ENCODE measurements at regions not wholly inside any gene's neighbourhood (a gene's known extent, or its start where the extent isn't known, plus 50 kb on each side); places are given as distances from the start of the nearest gene placed in this dataset.

DNA sequence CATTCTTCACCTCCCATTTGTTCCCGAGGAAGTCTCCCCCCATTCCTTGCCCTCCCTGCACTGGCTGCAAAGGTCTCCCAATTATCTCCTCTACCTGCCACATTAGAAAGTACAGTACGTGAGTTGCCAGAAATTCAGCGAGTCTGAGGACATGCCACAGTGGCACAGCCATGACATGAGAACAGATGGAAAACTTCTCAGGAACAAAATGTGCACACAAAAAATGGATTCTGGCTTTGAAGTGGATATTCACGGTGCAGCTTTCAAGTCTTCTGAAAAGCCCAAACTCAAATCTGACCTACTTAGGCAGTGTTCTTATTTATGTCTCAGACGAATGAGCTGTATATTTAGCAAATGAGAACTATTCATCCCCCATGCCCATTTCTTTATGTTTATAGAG lies 269.1 kb upstream of the ARID1B start:
- intact Hi-C loops (cut with DNase I, micrococcal nuclease) = no loop called here
- ATAC-seq (no peak), DNase-seq (no peak)

DNA sequence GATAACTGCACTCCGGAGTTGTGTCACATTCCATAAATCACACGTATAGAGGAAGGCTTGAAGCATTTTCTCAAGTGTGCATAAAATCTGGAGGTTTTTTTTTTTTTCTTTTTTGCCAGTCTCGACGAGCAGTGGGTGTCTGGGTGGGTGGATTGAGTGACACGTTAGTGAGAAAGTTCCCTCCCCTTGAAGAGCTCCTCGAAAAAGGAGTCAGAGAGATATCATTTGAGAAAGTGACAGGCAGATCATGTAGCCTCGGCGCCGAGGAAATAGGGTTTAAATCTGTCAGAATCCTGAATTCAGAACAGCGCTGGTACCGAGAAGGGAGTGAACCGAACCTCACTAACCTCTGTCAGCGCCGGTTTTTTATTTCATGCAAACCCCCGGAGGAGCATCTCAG lies 269.5 kb upstream of the ARID1B start:
- DNase-seq (no peak), ATAC-seq (no peak)
- intact Hi-C loops (cut with DNase I, micrococcal nuclease) = no loop called here

DNA sequence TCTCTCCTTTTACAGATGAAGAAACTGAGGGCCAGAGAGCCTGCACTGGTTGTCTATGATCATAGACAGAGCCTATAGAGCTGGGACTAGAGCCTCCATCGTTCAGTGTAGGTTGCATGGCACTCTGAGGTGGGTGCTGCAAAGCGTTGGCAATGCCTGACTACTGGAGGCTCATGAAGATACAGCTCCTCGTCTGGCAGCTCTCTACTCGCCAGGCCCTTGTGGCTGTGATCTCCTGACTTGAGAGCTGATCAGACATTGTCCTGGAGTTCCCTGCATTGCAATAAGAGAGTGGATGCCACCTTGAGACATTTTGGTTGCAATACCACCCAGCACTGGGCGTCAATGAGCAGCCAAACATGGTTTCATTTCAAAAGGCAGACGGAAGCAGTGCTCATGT lies 270.1 kb upstream of the ARID1B start:
- DNase-seq = no peak
- intact Hi-C loops (cut with DNase I, micrococcal nuclease) = no loop called here
- no peak for ATAC-seq

DNA sequence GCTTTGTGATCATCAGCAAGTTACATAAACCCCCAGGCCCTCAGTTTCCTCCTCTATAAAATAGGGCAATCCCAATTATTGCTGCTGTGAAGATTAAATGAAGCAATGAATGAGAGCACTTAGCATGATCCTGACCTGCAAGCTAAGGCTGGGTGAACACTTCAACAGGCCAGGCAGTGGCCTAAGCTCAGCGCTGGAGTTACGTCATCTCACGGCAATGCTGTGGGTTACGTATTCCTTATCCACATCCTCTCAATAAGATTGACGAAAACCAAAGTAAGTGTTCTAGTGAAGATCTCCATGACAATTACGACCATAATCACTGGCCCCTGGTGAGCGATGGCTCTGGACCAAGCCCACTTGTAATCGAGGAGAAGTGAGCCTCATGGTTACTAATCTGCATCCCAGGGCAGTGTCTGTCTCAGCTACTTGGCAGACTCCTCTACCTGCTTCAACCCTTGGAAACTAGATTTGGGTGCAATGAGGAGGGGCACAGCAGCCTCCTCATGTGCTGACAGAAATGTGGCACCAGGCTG lies 274.1 kb upstream of the ARID1B start:
- intact Hi-C loops (cut with DNase I, micrococcal nuclease) = no loop called here
- ATAC-seq (no peak), DNase-seq (no peak)

GRCh38 chr6:156497618-156498017 lies 279.6 kb upstream of the ARID1B start:
- DNase-seq = no peak
- intact Hi-C loops (cut with DNase I, micrococcal nuclease) = no loop called here
- ATAC-seq = no peak

DNA sequence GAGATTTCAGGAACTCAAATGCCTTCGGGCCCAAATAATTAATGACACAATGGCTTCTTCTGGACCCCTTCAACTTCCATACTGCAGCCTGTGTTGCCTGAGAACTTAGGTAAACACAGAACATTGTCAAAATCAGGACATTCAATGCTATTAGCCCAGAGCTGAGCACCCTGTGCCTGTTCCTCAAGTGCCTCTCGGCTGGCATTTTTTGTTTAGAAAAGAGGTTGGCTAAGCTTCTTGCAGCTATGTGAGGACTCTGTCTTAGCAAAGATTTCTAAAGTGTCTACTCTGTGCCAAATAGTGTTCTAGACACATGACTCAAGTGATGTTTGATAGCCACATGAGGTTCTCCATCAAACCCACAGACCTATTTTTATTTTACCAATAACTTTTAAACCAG lies 289.3 kb upstream of the ARID1B start:
- ATAC-seq = no peak
- DNase-seq = no peak
- intact Hi-C loops (cut with DNase I, micrococcal nuclease) = no loop called here

- intact Hi-C loops (cut with DNase I, micrococcal nuclease) = no loop called here
- DNase-seq (no peak), ATAC-seq (no peak)
Observed at GRCh38 chr6:156485150-156485549, 292.0 kb upstream of the ARID1B start.

DNA sequence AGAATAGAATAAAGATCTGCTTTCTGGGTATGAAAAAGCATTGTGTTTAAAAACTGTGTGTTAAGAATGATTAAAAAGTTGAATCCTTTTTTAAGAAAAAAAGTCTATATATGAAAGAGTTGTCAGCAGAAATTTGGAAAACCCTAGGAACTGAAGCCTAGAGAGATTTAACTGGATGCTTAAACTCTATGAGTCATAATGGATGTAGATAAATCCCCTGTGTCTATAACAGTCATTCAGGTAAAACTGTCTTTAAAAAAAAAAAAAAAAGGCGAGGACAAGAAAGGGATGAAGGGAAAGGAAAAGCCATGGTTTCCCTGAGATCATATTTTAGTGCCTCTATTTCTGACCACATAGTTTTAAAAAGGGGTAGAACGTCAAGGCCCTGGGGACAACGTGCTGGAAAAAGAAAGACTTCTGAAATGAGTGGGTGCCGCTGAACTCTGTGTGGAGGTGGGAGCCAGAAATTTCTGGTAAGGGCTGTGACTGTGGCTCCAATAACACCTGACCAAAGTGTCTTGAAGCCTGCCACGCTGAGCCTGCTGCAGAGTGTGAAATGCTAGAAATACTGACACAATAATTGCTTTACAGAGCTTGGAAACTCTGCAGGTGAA lies 302.6 kb upstream of the ARID1B start:
- no peak for DNase-seq
- ATAC-seq = no peak
- intact Hi-C loops (cut with DNase I, micrococcal nuclease) = no loop called here

DNA sequence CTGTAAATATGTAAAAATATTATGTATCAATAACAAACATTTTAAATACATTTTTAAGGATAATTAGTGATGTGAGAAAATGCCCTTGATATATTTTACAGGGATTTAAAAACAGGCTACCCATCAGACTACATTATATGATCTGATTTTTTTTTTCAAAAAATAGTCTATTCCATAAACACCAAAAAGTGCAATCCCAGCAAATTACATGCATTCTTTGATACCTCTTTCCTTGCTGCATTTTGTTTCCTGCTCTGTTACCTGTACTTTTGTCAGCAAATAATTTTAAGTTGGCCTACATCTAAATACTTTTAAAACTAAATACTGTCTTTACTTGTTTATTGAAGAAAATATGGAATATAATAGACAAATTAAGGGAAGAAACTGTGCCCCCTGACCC lies 306.2 kb upstream of the ARID1B start:
- intact Hi-C loops (cut with DNase I, micrococcal nuclease) = no loop called here
- DNase-seq (no peak), ATAC-seq (no peak)

DNA sequence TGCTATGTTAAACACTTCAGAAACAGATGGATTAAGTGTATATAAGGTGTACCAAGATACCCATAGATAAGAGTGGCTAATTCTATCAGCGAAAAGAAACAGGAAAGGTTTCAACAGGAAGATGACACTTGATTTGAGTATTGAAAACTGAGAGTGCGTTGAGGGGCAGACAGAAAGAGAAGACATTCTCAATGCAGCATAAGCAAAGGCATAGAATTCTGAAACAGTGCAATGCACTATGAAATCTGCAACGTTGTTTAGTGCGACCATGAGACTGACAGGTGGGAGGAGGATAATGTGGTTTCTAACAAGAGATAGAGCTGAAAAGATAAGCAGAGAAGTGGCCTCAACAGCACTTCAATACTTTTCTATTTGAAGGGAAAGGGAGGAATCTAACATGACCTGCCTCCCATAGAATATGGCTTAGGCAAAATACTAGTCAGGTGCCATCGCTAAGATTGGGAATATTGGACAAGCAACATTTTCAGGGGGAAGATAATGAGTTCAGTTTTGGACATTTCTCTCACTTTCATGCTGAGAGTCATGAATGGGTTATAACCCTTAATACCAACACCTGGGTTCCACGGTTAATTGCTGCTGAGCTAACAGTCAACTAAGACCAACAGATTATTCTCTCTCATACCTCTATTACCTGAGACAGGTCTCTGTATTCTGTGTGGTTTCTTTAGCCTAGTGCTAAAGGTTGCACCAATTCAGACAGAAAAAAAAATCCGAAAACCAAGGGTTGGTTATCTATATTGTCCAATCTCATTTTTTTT lies 312.9 kb upstream of the ARID1B start:
- ATAC-seq (no peak), DNase-seq (no peak)
- intact Hi-C loops (cut with DNase I, micrococcal nuclease) = no loop called here

GRCh38 chr6:156461647-156462046 lies 315.5 kb upstream of the ARID1B start:
- intact Hi-C loops (cut with DNase I, micrococcal nuclease) = no loop called here
- no peak for ATAC-seq
- no peak for DNase-seq

DNA sequence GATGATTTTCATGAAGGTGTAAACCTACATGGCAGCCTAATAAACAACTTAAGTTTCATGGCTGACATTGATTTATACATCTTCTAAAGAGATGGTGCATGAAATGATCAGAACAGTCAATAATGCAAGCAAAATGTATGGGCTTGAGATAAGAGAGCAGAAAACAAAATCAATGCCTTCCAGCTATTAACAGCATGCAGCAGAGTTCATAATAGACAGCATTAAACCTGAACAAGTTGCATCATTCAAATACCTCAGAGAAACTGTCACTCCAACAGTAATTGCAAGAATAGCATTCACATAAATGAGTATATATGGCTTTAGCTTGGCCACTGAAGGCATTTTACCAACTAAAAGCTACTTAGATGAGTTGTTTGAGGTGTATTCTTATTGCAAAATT lies 319.6 kb upstream of the ARID1B start:
- no peak for ATAC-seq
- DNase-seq = no peak
- intact Hi-C loops (cut with DNase I, micrococcal nuclease) = no loop called here

- DNase-seq (no peak), ATAC-seq (no peak)
- intact Hi-C loops (cut with DNase I, micrococcal nuclease) = no loop called here
Observed at GRCh38 chr6:156455847-156456246, 321.3 kb upstream of the ARID1B start.

- ATAC-seq (no peak), DNase-seq (no peak)
- intact Hi-C loops (cut with DNase I, micrococcal nuclease) = no loop called here
Observed at GRCh38 chr6:156454867-156455266, 322.3 kb upstream of the ARID1B start.

GRCh38 chr6:156451726-156452125 lies 325.5 kb upstream of the ARID1B start:
- ATAC-seq = no peak
- DNase-seq = no peak
- intact Hi-C loops (cut with DNase I, micrococcal nuclease) = no loop called here

GRCh38 chr6:156451088-156451487 lies 326.1 kb upstream of the ARID1B start:
- no peak for DNase-seq
- intact Hi-C loops (cut with DNase I, micrococcal nuclease) = no loop called here
- ATAC-seq = no peak

GRCh38 chr6:156450421-156450820 lies 326.8 kb upstream of the ARID1B start:
- no peak for DNase-seq
- intact Hi-C loops (cut with DNase I, micrococcal nuclease) = no loop called here
- ATAC-seq = no peak

DNA sequence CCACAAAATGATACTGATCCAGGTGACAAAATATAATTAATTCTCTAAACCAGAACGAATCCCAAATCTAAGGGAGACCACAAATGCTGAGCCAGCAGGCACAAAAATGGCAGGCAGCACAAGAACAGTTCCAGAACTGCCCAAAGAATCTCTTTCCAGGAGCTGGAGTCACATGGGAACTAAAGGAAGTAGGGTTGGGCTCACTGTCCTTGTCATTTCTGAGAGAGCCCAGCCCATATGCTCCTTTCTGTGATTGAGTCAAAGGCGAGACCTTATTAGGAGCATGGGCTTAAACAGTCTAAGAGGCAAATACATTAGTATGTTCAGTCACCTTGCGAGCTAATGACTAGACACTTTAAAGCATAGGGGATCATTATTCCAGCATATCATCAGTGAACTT lies 327.6 kb upstream of the ARID1B start:
- DNase-seq (no peak), ATAC-seq (no peak)
- intact Hi-C loops (cut with DNase I, micrococcal nuclease) = no loop called here

GRCh38 chr6:156449128-156449527 lies 328.1 kb upstream of the ARID1B start:
- intact Hi-C loops (cut with DNase I, micrococcal nuclease) = no loop called here
- no peak for DNase-seq
- no peak for ATAC-seq

DNA sequence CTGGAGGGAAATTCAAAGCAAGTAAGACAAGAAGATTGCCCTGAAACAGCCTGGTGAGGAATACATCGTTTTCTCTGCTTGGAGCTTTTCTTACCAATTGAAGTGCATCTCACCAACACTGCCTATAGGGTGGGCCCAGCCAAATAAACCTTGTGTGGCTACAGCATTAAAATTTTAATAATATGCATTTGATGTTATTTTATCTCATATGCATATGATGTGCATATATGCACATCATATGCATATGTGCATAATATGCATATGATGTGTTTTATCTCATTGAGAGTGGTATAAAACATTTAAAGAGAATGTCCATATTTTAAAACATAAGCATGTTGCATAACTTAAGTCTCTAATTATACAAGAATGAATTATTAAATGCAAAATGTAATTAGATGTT lies 328.6 kb upstream of the ARID1B start:
- intact Hi-C loops (cut with DNase I, micrococcal nuclease) = no loop called here
- no peak for ATAC-seq
- DNase-seq = no peak

DNA sequence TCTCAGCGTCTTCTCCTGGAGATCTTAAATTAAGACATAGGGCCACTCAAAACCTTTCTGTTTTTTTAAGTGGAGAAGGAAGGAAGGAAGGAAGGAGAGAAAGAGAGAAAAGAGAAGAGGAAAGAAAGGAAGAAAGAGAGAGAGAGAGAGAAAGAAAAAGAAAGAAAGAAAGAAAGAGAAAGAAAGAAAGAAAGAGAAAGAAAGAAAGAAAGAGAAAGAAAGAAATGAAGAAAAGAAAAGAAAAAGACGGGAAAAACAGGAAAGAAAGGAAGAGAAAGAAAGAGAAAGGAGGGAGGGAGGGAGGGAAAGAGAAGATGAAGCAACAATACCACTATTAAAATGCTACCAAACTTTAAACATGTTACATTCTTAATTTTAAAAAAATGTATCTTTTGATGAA lies 336.5 kb upstream of the ARID1B start:
- DNase-seq (no peak), ATAC-seq (no peak)
- intact Hi-C loops (cut with DNase I, micrococcal nuclease) = no loop called here
